Peyer's patch (tissue), 4 donors: ENCODE measurements at regions not wholly inside any gene's neighbourhood (a gene's known extent, or its start where the extent isn't known, plus 50 kb on each side); places are given as distances from the start of the nearest gene placed in this dataset.
A peak's percentile ranks its signal among the peaks of the same experiment; 100 is the strongest.
"Not testable (repeated sequence)": the region's sequence is repeated elsewhere in the genome, so short reads cannot be mapped to it uniquely, and the experiment has no call there.

Experiments used
- POLR2A ChIP-seq, 2 donors: fragments of 450-650 bp; IDR thresholded peaks; one replicate each; pipeline ENCODE4 v1.5.1; 2017; ENCODE audit warnings: antibody characterized with exemption in 2 of 2, mild to moderate bottlenecking in 2 of 2, moderate library complexity in 2 of 2
- TF ChIP-seq, protein P1 (sequence below), 6 experiments: fragments of 450-650 bp in 4 of 6; fragments of 200-600 bp in 2 of 6; sonication (generic) in 1 of 6; IDR thresholded peaks; one replicate each; pipeline ENCODE4 v1.5.1; 2017 to 2019; ENCODE audit warnings: antibody characterized with exemption in 6 of 6, mild to moderate bottlenecking in 3 of 6, moderate library complexity in 1 of 6

DNA sequence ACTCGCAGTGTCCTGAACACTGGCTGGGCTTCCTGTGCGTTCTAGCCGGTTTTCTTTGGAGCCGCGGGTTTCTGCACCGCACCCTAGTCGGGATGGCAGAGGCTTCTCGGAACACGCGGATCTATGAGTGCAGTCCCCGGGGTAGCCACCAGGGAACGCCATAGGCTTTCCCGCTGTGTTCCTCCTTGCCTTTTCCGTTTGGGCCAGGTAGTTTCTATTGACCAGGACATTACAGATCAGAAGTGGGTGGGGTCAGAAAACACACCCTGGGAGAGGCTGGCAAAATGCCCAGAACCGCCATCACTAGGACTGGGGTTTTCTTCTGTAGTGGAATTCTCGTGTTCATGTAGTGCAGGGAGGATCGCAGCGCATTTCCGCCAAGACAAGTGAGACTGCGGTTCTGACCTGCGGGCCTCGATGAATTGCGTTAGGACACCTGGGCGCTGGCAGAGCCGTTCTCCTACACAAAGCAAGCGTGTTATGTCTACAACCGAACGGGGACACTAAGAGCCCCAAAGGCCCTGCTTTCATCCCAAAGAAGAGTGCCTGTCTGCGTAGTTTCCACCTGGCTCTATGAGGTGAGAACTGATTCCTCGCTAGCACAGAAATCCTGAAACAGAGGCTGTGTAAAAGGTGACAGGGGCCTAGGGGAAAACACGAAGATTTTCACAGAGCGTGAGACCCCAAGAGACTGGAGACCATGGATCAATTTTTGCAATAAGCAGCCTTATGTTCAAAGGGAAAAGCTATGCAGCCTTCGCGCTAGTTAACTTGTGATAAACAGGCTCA lies 121.5 kb downstream of the PPIAL4G start:
- TF ChIP-seq, protein P1, sequence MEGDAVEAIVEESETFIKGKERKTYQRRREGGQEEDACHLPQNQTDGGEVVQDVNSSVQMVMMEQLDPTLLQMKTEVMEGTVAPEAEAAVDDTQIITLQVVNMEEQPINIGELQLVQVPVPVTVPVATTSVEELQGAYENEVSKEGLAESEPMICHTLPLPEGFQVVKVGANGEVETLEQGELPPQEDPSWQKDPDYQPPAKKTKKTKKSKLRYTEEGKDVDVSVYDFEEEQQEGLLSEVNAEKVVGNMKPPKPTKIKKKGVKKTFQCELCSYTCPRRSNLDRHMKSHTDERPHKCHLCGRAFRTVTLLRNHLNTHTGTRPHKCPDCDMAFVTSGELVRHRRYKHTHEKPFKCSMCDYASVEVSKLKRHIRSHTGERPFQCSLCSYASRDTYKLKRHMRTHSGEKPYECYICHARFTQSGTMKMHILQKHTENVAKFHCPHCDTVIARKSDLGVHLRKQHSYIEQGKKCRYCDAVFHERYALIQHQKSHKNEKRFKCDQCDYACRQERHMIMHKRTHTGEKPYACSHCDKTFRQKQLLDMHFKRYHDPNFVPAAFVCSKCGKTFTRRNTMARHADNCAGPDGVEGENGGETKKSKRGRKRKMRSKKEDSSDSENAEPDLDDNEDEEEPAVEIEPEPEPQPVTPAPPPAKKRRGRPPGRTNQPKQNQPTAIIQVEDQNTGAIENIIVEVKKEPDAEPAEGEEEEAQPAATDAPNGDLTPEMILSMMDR (IDR thresholded peaks at IDR 0.05), result peak in 5 of 6 experiments; percentile 30 to 83 (median 66)
- not testable (repeated sequence) for TF ChIP-seq POLR2A (IDR thresholded peaks at IDR 0.05)
